T follicular helper cell (primary cell): ENCODE measurements at regions not wholly inside any gene's neighbourhood (a gene's known extent, or its start where the extent isn't known, plus 50 kb on each side); places are given as distances from the start of the nearest gene placed in this dataset.
"Not testable (repeated sequence)": the region's sequence is repeated elsewhere in the genome, so short reads cannot be mapped to it uniquely, and the experiment has no call there.

Experiments used
- DNase-seq: peaks from one replicate; pipeline ENCODE4 v3.0.0-alpha.2; 2020; ENCODE audit warnings: low read depth

DNA sequence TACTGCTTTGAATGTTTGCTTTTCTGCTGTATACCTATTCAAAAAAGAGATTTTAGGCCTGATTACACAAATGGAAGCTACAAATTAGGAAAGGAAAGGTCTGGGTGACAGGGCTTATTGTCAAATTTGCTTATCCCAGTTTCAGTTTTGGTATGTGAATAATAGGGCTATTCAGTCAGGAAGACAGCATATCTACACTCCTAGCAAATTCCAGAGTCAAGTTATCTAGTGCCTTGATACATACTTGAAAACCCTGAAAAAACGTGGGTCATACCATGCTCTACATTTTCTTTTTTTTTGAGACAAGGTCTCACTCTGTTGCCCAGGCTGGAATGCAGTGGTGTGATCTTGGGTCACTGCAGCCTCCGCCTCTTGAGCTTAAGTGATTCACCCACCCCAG lies 59.2 kb upstream of the CCDC180 start:
- not testable (repeated sequence) for DNase-seq

DNA sequence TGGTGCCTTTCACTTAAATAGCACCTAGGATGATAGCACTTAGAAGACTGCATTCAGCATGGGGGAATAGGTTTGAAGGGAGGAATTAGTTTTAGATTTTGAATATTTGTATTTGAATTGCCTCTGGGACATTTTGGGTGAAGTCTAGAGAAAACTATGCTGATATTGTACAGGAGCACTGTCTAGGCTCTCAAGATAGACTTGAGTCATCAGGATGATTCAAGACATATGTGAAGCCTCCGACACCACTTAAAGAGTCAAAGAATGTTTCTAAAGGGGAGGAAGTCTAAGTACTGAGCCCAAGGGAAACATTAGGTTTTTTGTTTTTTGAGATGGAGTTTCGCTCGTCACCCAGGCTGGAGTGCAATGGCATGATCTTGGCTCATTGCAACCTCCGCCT lies 63.9 kb upstream of the CCDC180 start:
- DNase-seq: no peak

DNA sequence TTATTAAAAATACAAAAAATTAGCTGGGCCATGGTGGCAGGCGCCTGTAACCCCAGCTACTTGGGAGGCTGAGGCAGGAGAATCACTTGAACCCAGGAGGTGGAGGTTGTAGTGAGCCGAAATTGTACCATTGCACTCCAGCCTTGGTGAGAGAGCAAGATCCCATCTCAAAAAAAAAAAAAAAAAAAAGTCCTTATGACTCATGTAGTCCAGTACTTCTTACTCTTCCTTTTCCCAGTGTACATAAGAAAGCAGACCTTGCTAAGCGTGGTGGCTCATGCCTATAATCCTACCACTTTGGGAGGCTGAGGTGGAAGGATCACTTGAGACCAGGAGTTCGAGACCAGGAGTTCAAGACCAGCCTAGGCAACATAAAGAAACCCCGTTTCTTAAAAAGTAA lies 66.0 kb upstream of the CCDC180 start:
- DNase-seq: not testable (repeated sequence)

DNA sequence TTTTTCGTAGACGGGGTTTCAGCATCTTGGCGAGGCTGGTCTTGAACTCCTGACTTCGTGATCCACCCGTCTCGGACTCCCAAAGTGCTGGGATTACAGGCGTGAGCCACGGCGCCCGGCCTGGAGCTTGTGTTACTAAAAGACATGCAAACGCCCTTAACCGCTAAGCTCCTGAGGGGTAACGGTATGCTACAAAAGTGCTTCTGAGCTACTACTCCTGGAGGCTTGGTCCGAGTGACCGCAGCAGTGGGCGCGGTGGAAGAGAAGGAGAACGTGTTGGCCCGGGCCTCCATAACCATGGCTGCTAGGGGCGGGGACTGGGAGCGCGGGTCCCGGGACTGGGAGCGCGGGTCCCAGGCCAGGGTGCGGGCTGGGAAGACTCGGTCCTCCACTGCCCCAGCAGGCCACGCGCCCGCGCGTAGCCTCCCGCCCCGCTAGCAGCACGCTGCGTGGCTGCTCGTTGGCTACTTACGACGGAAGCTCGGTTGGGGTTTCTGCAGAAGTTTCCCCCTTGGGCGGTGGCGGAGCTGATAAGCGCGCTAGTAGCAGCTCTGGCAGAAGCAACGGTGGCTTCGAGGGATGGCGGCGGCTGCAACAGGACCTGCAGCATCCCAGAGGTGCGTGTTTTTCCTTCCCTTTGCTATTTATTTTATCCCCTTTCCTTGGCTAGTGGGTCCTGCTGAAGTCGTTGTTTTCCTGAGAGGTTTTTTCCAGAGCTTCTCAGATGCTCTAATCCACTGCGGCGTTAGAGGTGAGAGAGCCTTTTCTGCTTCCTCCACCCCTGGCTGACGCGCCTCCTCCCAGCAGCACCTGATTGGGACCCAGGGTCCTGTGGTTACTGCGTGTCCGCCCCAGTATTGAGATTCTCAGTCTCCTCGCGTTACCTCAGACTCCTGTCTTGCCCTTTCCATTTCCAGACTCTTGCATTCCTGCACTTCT lies 69.2 kb upstream of the CCDC180 start:
- peak; percentile 56 for DNase-seq

DNA sequence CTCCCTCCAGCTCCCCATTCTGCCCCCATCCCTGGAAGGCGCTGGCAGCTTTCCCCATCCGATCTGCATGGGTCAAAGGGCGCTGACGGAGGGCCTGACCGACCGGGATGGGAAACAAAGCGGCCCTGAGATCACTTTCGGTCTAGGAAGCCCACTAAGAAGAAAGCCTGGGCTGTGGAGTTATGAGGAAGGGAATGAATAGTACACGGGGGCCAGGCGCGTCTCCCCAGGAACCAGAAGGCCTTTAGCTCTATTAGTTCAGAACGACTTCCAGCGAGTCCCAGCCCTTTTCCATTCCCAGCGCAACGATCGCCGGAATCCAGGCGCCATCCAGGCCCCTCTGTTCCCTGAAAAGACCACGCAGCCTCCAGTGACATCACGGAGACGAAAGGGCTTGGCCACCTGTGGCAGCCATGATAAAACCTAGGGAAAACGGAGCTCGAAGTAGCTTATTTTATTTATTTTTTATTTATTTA lies 70.1 kb upstream of the CCDC180 start:
- DNase-seq: no peak

DNA sequence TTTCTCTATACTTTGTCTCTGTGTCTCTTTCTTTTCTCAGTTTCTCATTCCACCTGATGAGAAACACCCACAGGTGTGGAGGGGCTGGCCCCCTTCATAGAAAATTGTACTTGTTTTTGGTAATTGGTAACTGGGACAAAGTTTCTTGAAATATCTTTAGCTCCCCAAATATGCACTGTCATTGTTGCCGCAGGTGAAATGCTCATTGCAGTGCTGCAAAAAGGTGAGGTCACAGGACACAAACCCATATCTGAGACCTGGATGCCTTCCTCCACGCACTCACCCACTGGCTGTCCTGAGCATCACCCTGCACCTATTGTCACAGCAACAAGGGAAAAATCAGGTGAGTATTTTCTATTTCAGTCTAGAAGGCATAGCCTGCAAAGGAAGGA lies 74.5 kb upstream of the CCDC180 start:
- not testable (repeated sequence) for DNase-seq

DNA sequence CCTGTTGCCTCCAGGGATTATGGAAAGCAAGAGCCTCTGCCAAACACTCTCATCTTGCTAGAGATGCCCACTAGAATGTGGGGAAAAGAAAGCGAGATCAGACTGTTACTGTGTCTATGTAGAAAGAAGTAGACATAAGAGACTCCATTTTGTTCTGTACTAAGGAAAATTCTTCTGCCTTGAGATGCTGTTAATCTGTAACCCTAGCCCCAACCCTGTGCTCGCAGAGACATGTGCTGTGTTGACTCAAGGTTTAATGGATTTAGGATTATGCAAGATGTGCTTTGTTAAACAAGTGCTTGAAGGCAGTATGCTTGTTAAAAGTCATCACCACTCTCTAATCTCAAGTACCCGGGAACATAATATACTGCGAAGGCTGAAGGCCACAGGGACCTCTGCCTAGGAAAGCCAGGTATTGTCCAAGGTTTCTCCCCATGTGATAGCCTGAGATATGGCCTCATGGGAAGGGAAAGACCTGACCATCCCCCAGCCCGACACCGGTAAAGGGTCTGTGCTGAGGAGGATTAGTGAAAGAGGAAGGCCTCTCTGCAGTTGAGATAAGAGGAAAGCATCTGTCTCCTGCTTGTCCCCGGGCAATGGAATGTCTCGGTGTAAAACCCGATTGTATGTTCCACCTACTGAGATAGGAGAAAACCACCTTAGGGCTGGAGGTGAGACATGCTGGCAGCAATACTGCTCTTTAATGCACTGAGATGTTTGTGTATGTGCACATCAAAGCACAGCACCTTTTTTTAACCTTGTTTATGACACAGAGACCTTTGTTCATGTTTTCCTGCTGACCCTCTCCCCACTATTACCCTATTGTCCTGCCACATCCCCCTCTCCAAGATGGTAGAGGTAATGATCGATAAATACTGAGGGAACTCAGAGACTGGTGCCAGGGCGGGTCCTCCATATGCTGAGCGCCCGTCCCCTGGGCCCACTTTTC lies 75.1 kb upstream of the CCDC180 start:
- not testable (repeated sequence) for DNase-seq

DNA sequence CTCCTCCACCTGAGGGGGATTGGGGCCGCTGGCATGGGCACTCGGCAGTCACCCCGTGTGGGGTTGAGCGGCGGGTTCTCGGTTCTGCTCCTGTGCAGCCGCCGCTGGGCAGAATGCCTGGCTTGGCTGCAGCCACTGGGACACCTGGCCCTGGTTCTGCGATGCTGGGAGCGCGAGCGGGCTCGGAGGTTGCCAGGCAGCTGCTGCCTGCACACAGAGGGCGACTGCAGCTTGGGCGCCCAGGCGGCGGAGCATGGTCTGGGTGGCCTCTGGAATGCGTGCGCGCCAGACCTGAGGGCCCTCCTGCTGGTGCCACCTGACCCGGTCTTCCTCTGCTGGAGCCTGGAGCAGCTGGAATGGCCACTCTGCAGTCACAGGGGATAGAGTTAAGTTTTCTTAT lies 85.1 kb upstream of the CCDC180 start:
- DNase-seq: not testable (repeated sequence)

DNA sequence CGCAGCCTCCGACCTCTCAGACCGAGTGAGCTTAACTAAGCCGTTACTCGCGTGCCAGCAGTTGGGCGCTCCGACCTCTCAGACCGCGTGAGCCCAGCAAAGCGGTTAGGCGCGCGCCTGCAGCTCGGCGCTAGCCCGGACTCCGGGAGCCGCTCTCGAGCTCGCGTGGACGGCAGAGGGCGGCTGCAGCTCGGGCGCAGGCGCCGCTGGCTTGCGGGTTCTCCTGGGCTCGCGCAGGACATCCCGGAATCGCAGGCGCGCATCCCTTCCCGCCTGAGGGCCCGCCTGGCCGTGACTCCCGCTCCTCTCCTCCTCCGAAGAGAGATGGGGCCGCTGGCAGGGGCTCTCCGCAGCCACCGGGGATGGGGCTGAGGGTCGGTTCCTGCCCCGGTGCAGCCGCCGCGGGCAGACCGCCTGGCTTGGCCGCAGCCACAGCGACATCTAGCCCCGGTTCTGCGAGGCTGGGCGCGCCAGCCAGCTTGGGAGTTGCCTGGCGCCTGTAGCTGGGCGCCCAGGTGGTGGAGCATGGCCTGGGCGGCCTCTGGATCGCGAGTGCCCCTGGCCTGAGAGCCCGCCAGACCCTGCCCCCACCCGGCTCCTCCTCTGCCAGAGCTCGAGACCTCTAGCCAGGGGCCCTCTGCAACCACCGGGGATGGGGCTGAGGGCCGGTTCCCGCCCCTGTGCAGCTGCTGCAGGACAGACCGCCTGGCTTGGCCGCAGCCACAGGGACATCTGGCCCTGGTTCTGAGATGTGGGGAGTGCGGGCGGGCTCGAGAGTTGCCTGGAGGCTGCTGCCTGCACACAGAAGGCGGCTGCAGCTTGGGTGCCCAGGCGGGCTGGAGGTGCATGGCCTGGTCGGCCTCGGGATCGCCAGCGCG lies 85.7 kb upstream of the CCDC180 start:
- DNase-seq: peak; percentile 33

DNA sequence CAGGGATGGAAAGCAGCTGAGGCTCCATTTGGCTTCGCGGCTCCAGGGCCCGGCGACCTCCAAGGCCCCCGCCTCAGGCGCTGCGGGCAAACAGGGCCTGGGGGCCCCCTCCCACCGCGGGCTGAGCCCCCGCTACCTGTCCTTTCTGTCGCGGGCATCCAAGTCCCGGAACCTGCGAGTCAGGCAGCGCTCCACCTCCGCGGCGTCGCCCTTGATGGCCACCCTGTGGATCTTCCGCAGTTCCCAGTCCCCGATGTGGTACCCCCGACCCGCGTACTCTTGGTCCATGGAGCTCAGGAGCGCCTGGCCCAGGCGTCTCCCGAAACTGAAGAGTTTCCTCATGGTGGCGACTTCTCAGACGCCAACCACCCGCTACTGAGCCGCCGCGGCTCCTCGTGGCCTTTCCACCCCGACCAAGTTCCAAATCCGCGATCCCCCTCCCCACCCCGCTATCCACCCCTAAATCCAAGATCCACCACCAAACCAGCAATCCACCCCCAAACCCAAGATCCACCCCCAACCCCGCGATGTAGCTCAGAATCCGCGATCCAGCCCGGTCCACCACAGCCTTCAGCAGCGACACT lies 86.5 kb upstream of the CCDC180 start:
- DNase-seq: no peak

DNA sequence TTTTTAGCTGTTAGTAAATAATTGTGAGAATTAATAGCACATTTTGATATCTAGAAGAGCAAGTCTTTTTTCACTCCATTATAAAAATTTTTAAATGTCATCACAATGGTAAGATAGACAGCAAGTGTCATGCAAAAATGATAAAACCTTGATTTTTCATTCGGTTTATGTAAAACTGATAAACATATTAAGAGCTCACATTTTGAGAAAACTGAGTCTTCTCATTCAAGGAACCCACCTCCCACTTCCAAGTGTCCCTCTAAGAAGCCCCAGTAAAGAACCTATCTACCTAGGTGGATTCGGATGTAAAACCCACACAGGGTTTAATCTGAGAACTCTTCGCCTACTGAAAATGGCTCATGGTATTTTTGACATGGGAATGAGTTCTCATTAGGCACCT lies 87.1 kb upstream of the CCDC180 start:
- DNase-seq: not testable (repeated sequence)

DNA sequence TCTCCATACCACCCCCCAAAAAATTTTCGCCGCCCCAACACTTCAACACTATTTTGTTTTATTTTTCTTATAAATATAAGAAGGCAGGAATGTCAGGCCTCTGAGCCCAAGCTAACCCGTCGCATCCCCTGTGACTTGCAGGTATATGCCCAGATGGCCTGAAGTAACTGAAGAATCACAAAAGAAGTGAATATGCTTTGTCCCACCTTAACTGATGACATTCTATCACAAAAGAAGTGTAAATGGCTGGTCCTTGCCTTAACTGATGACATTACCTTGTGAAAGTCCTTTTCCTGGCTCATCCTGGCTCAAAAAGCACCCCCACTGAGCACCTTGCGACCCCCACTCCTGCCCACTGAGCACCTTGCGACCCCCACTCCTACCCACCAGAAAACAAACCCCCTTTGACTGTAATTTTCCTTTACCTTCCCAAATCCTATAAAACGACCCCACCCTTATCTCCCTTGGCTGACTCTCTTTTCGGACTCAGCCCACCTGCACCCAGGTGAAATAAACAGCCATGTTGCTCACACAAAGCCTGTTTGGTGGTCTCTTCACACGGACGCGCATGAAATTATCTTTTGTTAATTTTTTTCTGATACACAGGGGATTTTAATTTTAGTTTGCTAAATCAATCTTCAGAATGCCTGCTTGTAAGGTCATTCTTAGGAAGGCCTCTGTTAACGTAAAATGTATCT lies 87.9 kb upstream of the CCDC180 start:
- not testable (repeated sequence) for DNase-seq

DNA sequence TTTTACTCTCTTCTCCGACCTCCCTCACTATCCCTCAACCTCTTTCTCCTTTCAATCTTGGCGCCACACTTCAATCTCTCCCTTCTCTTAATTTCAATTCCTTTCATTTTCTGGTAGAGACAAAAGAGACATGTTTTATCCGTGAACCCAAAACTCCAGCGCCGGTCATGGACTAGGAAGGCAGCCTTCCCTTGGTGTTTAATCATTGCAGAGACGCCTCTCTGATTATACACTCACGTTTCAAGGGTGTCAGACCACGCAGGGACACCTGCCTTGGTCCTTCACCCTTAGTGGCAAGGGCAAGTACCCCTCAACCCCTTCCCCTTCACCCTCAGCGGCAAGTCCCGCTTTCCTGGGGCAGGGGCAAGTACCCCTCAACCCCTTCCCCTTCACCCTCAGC lies 92.3 kb upstream of the CCDC180 start:
- not testable (repeated sequence) for DNase-seq

DNA sequence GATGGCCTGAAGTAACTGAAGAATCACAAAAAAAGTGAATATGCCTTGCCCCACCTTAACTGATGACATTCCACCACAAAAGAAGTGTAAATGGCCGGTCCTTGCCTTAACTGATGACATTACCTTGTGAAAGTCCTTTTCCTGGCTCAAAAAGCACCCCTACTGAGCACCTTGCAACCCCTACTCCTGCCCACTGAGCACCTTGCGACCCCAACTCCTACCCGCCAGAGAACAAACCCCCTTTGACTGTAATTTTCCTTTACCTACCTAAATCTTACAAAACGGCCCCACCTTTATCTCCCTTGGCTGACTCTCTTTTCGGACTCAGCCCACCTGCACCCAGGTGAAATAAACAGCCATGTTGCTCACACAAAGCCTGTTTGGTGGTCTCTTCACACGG lies 92.9 kb upstream of the CCDC180 start:
- DNase-seq: not testable (repeated sequence)

DNA sequence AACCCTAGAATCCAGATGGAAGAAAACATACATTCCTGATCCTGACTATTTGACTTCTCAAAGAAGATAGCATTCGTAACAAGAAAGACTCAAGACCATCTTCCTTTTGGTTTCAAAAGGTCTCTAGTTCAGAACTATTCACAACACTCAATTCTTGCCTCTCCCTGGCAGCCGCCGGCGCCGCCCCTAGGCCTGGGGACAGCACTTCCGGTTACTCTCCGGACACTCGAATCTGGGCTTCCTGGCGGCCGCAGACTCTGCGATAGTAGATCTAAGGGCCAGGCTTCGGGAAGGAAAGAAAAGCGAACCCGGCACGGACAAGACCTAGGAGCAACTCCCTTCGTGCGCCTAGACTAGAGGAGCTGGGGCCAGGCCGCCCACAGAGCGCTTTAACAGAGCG lies 107.8 kb upstream of the CCDC180 start:
- not testable (repeated sequence) for DNase-seq

DNA sequence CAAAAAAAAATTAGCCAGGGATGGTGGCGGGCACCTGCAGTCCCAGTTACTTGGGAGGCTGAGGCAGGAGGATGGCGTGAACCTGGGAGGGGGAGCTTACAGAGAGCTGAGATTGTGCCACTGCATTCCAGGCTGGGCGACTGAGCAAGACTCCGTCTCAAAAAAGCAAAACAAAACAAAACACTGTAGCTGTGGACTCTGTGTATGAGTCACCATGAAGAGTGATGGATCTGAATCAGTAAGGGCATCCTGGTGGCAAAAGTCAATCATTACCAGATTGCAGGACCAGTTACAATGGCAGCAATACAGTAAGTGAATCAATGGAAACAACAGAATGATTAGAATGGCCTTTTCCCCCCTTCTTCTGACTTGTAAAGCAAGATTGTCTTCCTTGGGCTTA lies 113.7 kb upstream of the CCDC180 start:
- DNase-seq: not testable (repeated sequence)

DNA sequence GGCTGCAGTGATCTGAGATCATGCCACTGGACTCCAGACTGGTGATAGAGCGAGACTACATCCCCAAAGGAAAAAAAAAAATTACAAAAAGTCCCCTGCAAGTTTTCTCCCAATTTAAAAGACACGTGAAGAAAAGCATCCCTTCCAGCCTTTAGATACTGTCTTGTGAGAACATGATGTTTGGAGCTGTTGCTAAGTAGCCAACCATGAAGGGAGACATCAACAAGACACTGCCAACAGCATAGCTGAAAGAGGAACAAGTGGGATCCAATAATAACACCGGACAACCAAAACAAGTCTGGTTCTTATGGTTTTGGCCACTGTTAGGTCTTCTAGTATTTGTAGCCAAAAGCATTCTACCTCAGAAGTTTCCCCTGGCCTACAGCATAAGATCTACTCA lies 118.9 kb upstream of the CCDC180 start:
- no peak for DNase-seq

DNA sequence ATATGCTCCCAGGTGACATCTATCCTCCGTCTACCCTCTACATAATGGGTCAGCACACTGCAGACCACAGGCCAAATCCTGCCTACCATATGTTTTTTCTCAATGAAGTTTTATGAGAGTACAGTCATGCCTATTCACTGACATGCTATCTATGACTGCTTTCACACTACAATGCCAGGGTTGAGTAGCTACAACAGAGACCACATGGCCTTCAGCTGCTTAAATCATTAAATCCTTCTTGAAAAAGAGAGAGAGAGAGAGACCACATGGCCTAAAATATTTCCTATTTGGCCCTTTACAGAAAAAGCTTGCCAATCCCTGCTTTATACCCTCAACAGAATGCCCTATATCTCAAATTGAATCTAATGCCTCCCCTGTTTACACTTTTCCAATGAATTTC lies 119.8 kb upstream of the CCDC180 start:
- DNase-seq: not testable (repeated sequence)

DNA sequence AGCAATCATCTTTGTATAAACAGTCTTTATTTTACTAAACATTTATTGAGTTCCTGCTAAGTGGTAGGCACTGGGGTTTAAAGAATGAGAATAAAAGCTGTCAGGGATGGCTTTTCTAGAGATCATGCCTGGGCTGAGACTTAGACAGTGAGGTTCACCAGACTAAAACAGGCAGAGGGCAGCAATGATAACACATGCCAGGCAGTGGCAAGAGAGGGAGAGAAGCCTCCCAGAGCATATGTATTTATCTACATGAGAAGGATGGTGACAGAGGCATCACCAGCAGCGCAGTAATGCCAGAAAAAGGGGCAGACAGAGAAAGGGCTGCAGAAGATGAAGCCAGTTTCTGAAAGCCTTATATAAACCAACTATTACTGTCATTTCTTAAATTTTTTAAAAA lies 121.0 kb upstream of the CCDC180 start:
- DNase-seq: no peak

DNA sequence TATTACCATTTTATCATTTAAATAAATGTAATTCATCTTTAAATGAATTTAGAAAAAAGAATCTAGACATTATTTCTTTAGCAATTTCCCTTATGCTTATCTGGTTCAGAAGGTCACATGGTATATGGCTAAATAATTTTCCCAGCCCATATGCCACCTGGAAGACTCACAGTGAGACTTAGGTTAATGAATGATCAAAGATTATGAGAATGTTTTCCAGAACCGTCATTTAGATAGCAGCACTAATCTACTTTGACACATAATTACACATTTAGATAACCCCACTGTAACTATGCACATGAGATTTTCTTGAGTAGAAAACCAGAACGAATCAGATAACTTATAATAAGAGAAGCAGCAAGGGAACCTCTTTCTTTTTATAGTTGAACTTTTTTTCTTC lies 124.9 kb upstream of the CCDC180 start:
- not testable (repeated sequence) for DNase-seq
